Neural cell (in vitro differentiated cells): ENCODE measurements at regions not wholly inside any gene's neighbourhood (a gene's known extent, or its start where the extent isn't known, plus 50 kb on each side); places are given as distances from the start of the nearest gene placed in this dataset.

Experiments
- H2AFZ ChIP-seq: fragments of 200-600, 300-800 bp; sonication (generic), shearing (Covaris generic); 2 replicates; pipeline ENCODE4 v1.6.0; 2014; ENCODE audit warnings: low read depth, mild to moderate bottlenecking, antibody characterized with exemption, low read length, moderate library complexity
- H3F3A ChIP-seq: fragments of 200-600 bp; shearing (Covaris generic); 2 replicates; pipeline ENCODE4 v1.6.1; 2016; ENCODE audit warnings: mild to moderate bottlenecking, moderate library complexity, mixed read lengths, antibody characterized with exemption, low read length; ENCODE audit not compliant: insufficient read depth, poor library complexity, severe bottlenecking
- H3K27ac ChIP-seq: fragments of 200-600, 300-800 bp; sonication (generic), shearing (Covaris generic); 2 replicates; pipeline ENCODE4 v1.5.1; 2014; ENCODE audit warnings: mild to moderate bottlenecking, low read length, moderate library complexity
- H3K27me3 ChIP-seq: fragments of 300-800, 200-600 bp; sonication (generic), shearing (Covaris generic); 2 replicates; pipeline ENCODE4 v1.6.0; 2014; ENCODE audit warnings: mild to moderate bottlenecking, low read depth, low read length, moderate library complexity; ENCODE audit not compliant: insufficient read depth
- H3K36me3 ChIP-seq: fragments of 300-800, 200-600 bp; sonication (generic), shearing (Covaris generic); 2 replicates; pipeline ENCODE4 v1.5.1; 2014; ENCODE audit warnings: mild to moderate bottlenecking, antibody characterized with exemption, low read length, moderate library complexity; ENCODE audit not compliant: insufficient read depth
- H3K4me2 ChIP-seq: fragments of 300-800, 200-600 bp; sonication (generic), shearing (Covaris generic); 2 replicates; pipeline ENCODE4 v1.6.0; 2014; ENCODE audit warnings: mild to moderate bottlenecking, low read length
- H3K4me3 ChIP-seq: fragments of 300-800, 200-600 bp; sonication (generic), shearing (Covaris generic); 2 replicates; pipeline ENCODE4 v1.5.1; 2014; ENCODE audit warnings: mild to moderate bottlenecking, low read length, moderate library complexity
- H3K79me2 ChIP-seq: fragments of 200-600 bp; shearing (Covaris generic); replicated peaks from 2 replicates; pipeline ENCODE4 v1.6.0; 2014; ENCODE audit warnings: mild to moderate bottlenecking, low read length, moderate library complexity; ENCODE audit not compliant: insufficient read depth
- H3K9ac ChIP-seq: fragments of 300-800, 200-600 bp; sonication (generic), shearing (Covaris generic); 2 replicates; pipeline ENCODE4 v1.6.1; 2016; ENCODE audit warnings: mild to moderate bottlenecking, low read length, mixed read lengths
- H3K9me2 ChIP-seq: fragments of 200-600 bp; shearing (Covaris generic); 2 replicates; pipeline ENCODE4 v1.6.1; 2016; ENCODE audit warnings: mild to moderate bottlenecking, low read length, mixed read lengths; ENCODE audit not compliant: insufficient read depth
- H3K9me3 ChIP-seq: fragments of 200-600, 300-800 bp; sonication (generic), shearing (Covaris generic); 2 replicates; pipeline ENCODE4 v1.6.1; 2016; ENCODE audit warnings: mild to moderate bottlenecking, mixed run types, low read length, moderate library complexity, mixed read lengths
- H4K20me1 ChIP-seq: fragments of 200-600 bp; shearing (Covaris generic); 2 replicates; pipeline ENCODE4 v1.6.1; 2016; ENCODE audit warnings: mild to moderate bottlenecking, mixed run types; ENCODE audit not compliant: insufficient read depth
- EP300 ChIP-seq: fragments of 450-650 bp; conservative IDR thresholded peaks from 2 replicates; pipeline ENCODE4 v1.6.1; 2014; ENCODE audit warnings: antibody characterized with exemption, mild to moderate bottlenecking, moderate library complexity; ENCODE audit not compliant: poor library complexity, severe bottlenecking
- EZH2 ChIP-seq: fragments of 200-600, 300-800 bp; shearing (Covaris generic), sonication (generic); IDR thresholded peaks from 2 replicates; pipeline ENCODE4 v1.6.1; 2014; ENCODE audit warnings: antibody characterized with exemption, low read length, borderline replicate concordance, mild to moderate bottlenecking; ENCODE audit not compliant: insufficient read depth, poor library complexity, severe bottlenecking
- MXI1 ChIP-seq: fragments of 450-650 bp; conservative IDR thresholded peaks from 2 replicates; pipeline ENCODE4 v1.6.1; 2014; ENCODE audit warnings: antibody characterized with exemption, mild to moderate bottlenecking; ENCODE audit not compliant: poor library complexity, severe bottlenecking
- POLR2AphosphoS5 ChIP-seq: IDR thresholded peaks from 2 replicates; pipeline ENCODE4 v1.6.1; 2012
- RAD21 ChIP-seq: fragments of 450-650 bp; conservative IDR thresholded peaks from 2 replicates; pipeline ENCODE4 v1.6.1; 2014; ENCODE audit warnings: antibody characterized with exemption, mild to moderate bottlenecking, moderate library complexity
- SMC3 ChIP-seq: fragments of 450-650 bp; conservative IDR thresholded peaks from 2 replicates; pipeline ENCODE4 v1.6.1; 2014; ENCODE audit warnings: antibody characterized with exemption, mild to moderate bottlenecking, moderate library complexity; ENCODE audit not compliant: poor library complexity
- TAF1 ChIP-seq: IDR thresholded peaks from 2 replicates; pipeline ENCODE4 v1.6.1; 2012; ENCODE audit warnings: low read depth
- TF ChIP-seq, protein P1 (sequence below): fragments of 450-650 bp; IDR thresholded peaks from 2 replicates; pipeline ENCODE4 v1.5.1; 2014; ENCODE audit warnings: antibody characterized with exemption, mild to moderate bottlenecking, moderate library complexity; ENCODE audit not compliant: poor library complexity, severe bottlenecking
- TF ChIP-seq, protein P2 (sequence below): IDR thresholded peaks from 2 replicates; pipeline ENCODE4 v1.6.1; 2012; ENCODE audit warnings: borderline replicate concordance

DNA sequence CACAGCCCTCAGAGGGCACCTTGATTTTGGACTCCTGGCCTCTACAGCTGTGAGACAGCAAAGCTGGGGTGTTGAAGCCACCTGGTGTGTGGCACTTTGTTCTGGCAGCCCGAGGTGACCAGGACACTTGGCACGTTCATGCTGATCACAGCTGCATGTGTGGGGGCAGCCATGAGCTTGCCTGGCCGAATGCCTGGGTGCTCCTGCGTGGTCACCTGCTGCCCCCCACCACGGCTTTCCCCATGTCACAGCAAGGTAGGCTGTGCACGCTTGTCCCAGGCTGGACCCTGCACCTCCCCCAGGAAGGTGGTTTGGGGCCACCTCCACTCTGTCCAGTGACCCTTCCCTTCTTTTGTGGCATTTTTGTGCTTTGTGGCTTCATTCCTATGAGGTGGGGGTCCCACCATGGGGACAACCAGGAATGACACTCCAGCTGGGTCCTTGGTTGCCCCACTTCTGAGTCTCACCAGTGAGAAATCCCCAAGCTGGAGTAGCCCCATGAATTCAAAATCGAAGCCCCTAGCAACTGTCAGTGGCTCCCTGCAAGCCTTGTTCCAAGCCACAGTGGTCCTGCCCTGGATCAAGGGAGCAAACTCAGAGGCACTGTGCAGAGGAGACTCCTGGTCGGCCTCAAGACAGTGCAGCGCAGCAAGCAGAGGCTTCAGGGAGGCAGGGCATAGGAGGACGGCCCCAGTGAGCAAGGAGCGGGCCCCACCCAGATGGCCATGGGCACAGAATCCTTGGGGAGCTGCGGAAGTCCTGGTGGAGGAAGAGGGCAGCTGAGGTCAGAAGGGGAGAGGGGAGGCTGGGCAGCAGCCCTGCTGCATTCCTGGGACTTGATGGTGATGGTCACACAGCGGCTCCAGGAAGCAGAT, 121.4 kb upstream of the HS6ST1 start:
- H3K79me2 ChIP-seq = no peaks in the 10 kb centered on the region
- no peaks in the 10 kb centered on the region for H4K20me1 ChIP-seq
- no peak overlapping the region for H2AFZ ChIP-seq
- no peaks in the 10 kb centered on the region for H3F3A ChIP-seq
- no peak overlapping the region for H3K4me2 ChIP-seq
- no peak overlapping the region for H3K4me3 ChIP-seq
- no peaks in the 10 kb centered on the region for H3K9me3 ChIP-seq
- H3K36me3 ChIP-seq = no peaks in the 10 kb centered on the region
- H3K27ac ChIP-seq = no peak overlapping the region
- H3K9ac ChIP-seq = no peak overlapping the region
- no peaks in the 10 kb centered on the region for H3K9me2 ChIP-seq
- TF ChIP-seq, protein P1, sequence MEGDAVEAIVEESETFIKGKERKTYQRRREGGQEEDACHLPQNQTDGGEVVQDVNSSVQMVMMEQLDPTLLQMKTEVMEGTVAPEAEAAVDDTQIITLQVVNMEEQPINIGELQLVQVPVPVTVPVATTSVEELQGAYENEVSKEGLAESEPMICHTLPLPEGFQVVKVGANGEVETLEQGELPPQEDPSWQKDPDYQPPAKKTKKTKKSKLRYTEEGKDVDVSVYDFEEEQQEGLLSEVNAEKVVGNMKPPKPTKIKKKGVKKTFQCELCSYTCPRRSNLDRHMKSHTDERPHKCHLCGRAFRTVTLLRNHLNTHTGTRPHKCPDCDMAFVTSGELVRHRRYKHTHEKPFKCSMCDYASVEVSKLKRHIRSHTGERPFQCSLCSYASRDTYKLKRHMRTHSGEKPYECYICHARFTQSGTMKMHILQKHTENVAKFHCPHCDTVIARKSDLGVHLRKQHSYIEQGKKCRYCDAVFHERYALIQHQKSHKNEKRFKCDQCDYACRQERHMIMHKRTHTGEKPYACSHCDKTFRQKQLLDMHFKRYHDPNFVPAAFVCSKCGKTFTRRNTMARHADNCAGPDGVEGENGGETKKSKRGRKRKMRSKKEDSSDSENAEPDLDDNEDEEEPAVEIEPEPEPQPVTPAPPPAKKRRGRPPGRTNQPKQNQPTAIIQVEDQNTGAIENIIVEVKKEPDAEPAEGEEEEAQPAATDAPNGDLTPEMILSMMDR = no peak
- TF ChIP-seq, protein P2, sequence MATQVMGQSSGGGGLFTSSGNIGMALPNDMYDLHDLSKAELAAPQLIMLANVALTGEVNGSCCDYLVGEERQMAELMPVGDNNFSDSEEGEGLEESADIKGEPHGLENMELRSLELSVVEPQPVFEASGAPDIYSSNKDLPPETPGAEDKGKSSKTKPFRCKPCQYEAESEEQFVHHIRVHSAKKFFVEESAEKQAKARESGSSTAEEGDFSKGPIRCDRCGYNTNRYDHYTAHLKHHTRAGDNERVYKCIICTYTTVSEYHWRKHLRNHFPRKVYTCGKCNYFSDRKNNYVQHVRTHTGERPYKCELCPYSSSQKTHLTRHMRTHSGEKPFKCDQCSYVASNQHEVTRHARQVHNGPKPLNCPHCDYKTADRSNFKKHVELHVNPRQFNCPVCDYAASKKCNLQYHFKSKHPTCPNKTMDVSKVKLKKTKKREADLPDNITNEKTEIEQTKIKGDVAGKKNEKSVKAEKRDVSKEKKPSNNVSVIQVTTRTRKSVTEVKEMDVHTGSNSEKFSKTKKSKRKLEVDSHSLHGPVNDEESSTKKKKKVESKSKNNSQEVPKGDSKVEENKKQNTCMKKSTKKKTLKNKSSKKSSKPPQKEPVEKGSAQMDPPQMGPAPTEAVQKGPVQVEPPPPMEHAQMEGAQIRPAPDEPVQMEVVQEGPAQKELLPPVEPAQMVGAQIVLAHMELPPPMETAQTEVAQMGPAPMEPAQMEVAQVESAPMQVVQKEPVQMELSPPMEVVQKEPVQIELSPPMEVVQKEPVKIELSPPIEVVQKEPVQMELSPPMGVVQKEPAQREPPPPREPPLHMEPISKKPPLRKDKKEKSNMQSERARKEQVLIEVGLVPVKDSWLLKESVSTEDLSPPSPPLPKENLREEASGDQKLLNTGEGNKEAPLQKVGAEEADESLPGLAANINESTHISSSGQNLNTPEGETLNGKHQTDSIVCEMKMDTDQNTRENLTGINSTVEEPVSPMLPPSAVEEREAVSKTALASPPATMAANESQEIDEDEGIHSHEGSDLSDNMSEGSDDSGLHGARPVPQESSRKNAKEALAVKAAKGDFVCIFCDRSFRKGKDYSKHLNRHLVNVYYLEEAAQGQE = no peak
- TF ChIP-seq POLR2AphosphoS5 (no peak), TAF1 (no peak), RAD21 (no peak), EZH2 (no peak), EP300 (no peak), MXI1 (no peak), SMC3 (no peak)
- H3K27me3 ChIP-seq = no peaks in the 10 kb centered on the region

DNA sequence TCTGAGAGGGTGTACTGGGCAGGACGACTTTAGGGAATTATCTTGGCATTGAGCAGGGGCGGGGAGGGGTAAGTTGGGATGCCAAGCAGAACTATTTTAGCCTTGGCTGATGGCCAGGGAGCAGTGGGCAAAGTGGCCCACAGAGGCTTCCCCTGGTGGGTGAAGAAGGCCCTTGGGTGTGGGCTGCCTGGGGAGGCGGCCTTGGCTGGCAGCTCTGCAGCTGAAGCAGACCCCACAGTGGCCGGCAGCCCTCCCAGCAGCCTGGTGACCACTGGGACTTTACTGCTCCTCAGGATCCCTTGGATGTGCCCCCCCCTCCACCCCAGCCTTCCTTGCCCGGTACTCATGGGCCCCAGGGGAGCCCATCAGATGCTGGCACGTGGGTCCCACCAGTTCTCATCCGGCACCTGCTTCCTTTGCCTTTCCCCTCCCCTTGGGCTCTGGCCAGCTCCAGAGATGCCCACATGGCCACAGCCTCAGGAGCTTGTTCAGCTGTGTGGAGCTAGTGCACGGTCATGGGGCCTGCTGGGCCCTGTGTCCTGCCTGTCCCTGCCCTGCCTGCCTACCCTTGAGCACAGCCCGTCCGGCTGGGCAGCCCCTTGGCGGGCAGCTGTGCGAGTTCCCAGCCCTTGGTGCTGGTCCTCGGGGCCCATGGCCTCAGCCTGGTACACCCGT, 122.1 kb upstream of the HS6ST1 start:
- no peaks in the 10 kb centered on the region for H3F3A ChIP-seq
- H3K79me2 ChIP-seq = no peaks in the 10 kb centered on the region
- no peaks in the 10 kb centered on the region for H3K9me3 ChIP-seq
- no peak overlapping the region for H3K9ac ChIP-seq
- no peaks in the 10 kb centered on the region for H3K27me3 ChIP-seq
- no peak overlapping the region for H3K4me3 ChIP-seq
- no peaks in the 10 kb centered on the region for H4K20me1 ChIP-seq
- no peaks in the 10 kb centered on the region for H3K36me3 ChIP-seq
- no peak overlapping the region for H3K27ac ChIP-seq
- H3K9me2 ChIP-seq = no peaks in the 10 kb centered on the region
- H2AFZ ChIP-seq = no peak overlapping the region
- TF ChIP-seq TAF1 = no peak
- TF ChIP-seq POLR2AphosphoS5 = no peak
- no peak for TF ChIP-seq EP300
- TF ChIP-seq SMC3 = no peak
- no peak for TF ChIP-seq EZH2
- no peak for TF ChIP-seq RAD21
- no peak for TF ChIP-seq MXI1
- TF ChIP-seq, protein P1 = no peak
- TF ChIP-seq, protein P2 = no peak
- H3K4me2 ChIP-seq = no peak overlapping the region
